Caki2 (cell line): ENCODE measurements at regions not wholly inside any gene's neighbourhood (a gene's known extent, or its start where the extent isn't known, plus 50 kb on each side); places are given as distances from the start of the nearest gene placed in this dataset.
"Not testable (repeated sequence)": the region's sequence is repeated elsewhere in the genome, so short reads cannot be mapped to it uniquely, and the experiment has no call there.

Source experiments
- DNase-seq: peaks from one replicate; pipeline ENCODE4 v3.0.0-alpha.2; 2015; ENCODE audit warnings: low read depth
- in situ Hi-C: cut with HindIII; loops from 2 replicates; pipeline ENCODE4 v1.10.0; 2016; ENCODE audit warnings: low sequenced_read_pairs, low pct_unique_long_range_greater_than_20kb, mixed read lengths

GRCh38 chr9:124084087-124084486 is 72.5 kb downstream of the LHX2 start:
- in situ Hi-C loops = no loop called here
- no peak for DNase-seq

- DNase-seq = no peak
- in situ Hi-C loops = no loop called here
Observed at GRCh38 chr9:124087226-124087625, 75.7 kb downstream of the LHX2 start.

GRCh38 chr9:124088476-124088837 is 76.9 kb downstream of the LHX2 start:
- DNase-seq = no peak
- in situ Hi-C loops = no loop called here

- in situ Hi-C loops, DNase-seq: not testable (repeated sequence)
Observed at GRCh38 chr9:124089631-124090488, 78.3 kb downstream of the LHX2 start.

- in situ Hi-C loops = no loop called here
- no peak for DNase-seq
Observed at GRCh38 chr9:124098141-124098905, 86.8 kb downstream of the LHX2 start.

GRCh38 chr9:124099860-124100259 is 88.3 kb downstream of the LHX2 start:
- in situ Hi-C loops = no loop called here
- DNase-seq = no peak

GRCh38 chr9:124101215-124101968 is 89.8 kb downstream of the LHX2 start:
- in situ Hi-C loops = no loop called here
- DNase-seq = no peak

- in situ Hi-C loops = no loop called here
Observed at GRCh38 chr9:124101969-124102345, 90.4 kb downstream of the LHX2 start.

GRCh38 chr9:124102363-124102762 is 90.8 kb downstream of the LHX2 start:
- in situ Hi-C loops = no loop called here
- DNase-seq = no peak

More at GRCh38 chr9:124101969-124102345, 90.4 kb downstream of the LHX2 start:
- DNase-seq = no peak

- DNase-seq = no peak
- in situ Hi-C loops = no loop called here
Observed at GRCh38 chr9:124105266-124105665, 93.7 kb downstream of the LHX2 start.

GRCh38 chr9:124108216-124108615 is 96.6 kb downstream of the LHX2 start:
- in situ Hi-C loops = no loop called here
- DNase-seq = no peak

- in situ Hi-C loops = no loop called here
- peak; percentile 65 for DNase-seq
Observed at GRCh38 chr9:124110307-124110915, 98.8 kb downstream of the LHX2 start.

- in situ Hi-C loops = no loop called here
- no peak for DNase-seq
Observed at GRCh38 chr9:124116683-124117363, 105.3 kb downstream of the LHX2 start.

GRCh38 chr9:124118894-124119293 is 107.3 kb downstream of the LHX2 start:
- in situ Hi-C loops = no loop called here
- DNase-seq = no peak

GRCh38 chr9:124120272-124120671 is 108.7 kb downstream of the LHX2 start:
- DNase-seq = no peak
- in situ Hi-C loops = no loop called here

GRCh38 chr9:124121725-124122124 is 110.2 kb downstream of the LHX2 start:
- in situ Hi-C loops = no loop called here
- no peak for DNase-seq

- in situ Hi-C loops = no loop called here
- no peak for DNase-seq
Observed at GRCh38 chr9:124122321-124122720, 110.8 kb downstream of the LHX2 start.

GRCh38 chr9:124122813-124123462 is 111.4 kb downstream of the LHX2 start:
- DNase-seq = no peak
- in situ Hi-C loops = no loop called here
